ENCODE measurements at regions not wholly inside any gene's neighbourhood (a gene's known extent, or its start where the extent isn't known, plus 50 kb on each side); places are given as distances from the start of the nearest gene placed in this dataset.

DNA sequence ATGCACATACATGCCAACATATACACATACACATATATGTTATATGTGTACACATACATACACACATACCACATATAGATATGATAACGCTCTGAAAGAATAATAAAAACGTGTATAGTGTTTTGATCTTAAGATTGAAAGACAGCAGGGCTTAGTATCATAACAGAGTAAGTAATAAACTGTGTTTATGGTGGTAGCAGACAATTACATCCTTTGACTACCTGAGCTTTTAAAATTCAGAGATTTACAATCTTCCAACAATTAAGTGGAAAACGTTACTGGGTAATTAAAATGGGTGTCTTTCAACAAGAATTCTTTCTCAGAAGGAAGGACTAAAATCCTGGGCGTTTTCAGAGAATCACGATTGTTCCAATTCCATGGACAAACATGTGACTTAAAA lies 552.4 kb downstream of the EPHA4 start:
- 38 to 46% methylated on average over 5 of the region's 5 CpGs for WGBS, 2 experiments (ENCODE audit: low coverage in 1 of 2, low lambda C conversion rate in 2 of 2, missing lambda C conversion rate in 2 of 2)
- Histone ChIP-seq H3K9ac (no peak overlapping the region), H3K27me3 (replicated peaks; ENCODE audit: insufficient read depth) (no peaks in the 10 kb centered on the region; the same call in 1 of the 2 replicates), H3F3A (ENCODE audit: insufficient read depth) (no peaks in the 10 kb centered on the region), H4K20me1 (ENCODE audit: insufficient read depth) (no peaks in the 10 kb centered on the region), H3K9me3 (ENCODE audit: low read depth) (no peaks in the 10 kb centered on the region), H3K4me3 (no peak overlapping the region), H3K36me3 (ENCODE audit: low read depth) (no peaks in the 10 kb centered on the region), H2AFZ (no peak overlapping the region), H3K4me1 (ENCODE audit: insufficient read depth) (no peaks in the 10 kb centered on the region), H3K79me2 (ENCODE audit: insufficient read depth) (no peaks in the 10 kb centered on the region), H3K4me2 (ENCODE audit: unreplicated experiment) (no peak overlapping the region), H3K27ac (no peak overlapping the region), H3K9me2 (ENCODE audit: insufficient read depth) (no peaks in the 10 kb centered on the region)
- in situ Hi-C loops (cut with MboI) = no loop called here
- TF ChIP-seq EZH2 (IDR thresholded peaks at IDR 0.05; ENCODE audit: insufficient read depth, poor library complexity, severe bottlenecking) = no peak
- TF ChIP-seq EZH2phosphoT487 (IDR thresholded peaks at IDR 0.05; ENCODE audit: insufficient read depth, low read depth) = no peak
- DNase-seq = no peak

DNA sequence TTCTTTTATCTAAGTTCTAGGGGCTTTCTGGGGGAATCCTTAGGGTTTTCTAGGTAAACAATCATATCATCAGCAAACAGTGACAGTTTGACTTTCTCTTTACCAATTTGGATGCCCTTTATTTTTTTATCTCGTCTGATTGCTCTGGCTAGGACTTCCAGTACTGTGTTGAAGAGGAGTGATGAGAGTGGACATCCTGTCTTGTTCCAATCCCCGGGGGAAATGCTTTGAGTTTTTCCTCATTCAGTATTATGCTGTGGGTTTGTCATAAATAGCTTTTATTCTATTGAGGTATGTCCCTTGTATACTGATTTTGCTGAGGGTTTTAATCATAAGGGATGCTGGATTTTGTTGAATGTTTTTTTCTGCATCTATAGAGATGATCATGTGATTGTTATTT lies 549.5 kb downstream of the EPHA4 start:
- Histone ChIP-seq H4K20me1 (ENCODE audit: insufficient read depth) (no peaks in the 10 kb centered on the region), H3K9ac (no peak overlapping the region), H3F3A (ENCODE audit: insufficient read depth) (no peaks in the 10 kb centered on the region), H3K27ac (no peak overlapping the region), H3K9me3 (ENCODE audit: low read depth) (no peaks in the 10 kb centered on the region), H3K9me2 (ENCODE audit: insufficient read depth) (no peaks in the 10 kb centered on the region), H3K27me3 (replicated peaks; ENCODE audit: insufficient read depth) (no peaks in the 10 kb centered on the region; the same call in 1 of the 2 replicates), H3K36me3 (ENCODE audit: low read depth) (no peaks in the 10 kb centered on the region), H3K4me2 (ENCODE audit: unreplicated experiment) (no peak overlapping the region), H3K79me2 (ENCODE audit: insufficient read depth) (no peaks in the 10 kb centered on the region), H3K4me3 (no peak overlapping the region), H2AFZ (no peak overlapping the region), H3K4me1 (ENCODE audit: insufficient read depth) (no peaks in the 10 kb centered on the region)
- in situ Hi-C loops (cut with MboI) = no loop called here
- 34 to 42% methylated on average over 2 of the region's 2 CpGs for WGBS, 2 experiments (ENCODE audit: low coverage in 1 of 2, low lambda C conversion rate in 2 of 2, missing lambda C conversion rate in 2 of 2)
- no peak for TF ChIP-seq EZH2 (IDR thresholded peaks at IDR 0.05; ENCODE audit: insufficient read depth, poor library complexity, severe bottlenecking)
- no peak for TF ChIP-seq EZH2phosphoT487 (IDR thresholded peaks at IDR 0.05; ENCODE audit: insufficient read depth, low read depth)
- DNase-seq = no peak

DNA sequence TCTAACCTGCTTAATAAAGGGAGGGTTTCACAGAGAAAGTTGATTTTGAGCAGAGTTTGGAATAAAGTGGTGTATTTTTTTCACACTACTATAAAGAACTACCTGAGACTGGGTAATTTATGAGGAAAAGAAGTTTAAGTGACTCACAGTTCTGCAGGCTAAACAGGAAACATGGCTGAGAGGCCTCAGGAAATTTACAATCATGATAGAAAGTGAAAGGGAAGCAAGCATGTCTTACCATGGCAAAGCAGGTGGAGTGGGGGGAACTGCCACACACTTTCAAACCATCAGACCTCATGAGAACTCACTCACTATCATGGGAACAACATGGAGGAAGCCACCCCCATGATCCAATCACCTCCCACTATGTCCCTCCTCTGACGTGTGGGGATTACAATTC lies 546.7 kb downstream of the EPHA4 start:
- TF ChIP-seq EZH2phosphoT487 (IDR thresholded peaks at IDR 0.05; ENCODE audit: insufficient read depth, low read depth) = no peak
- TF ChIP-seq EZH2 (IDR thresholded peaks at IDR 0.05; ENCODE audit: insufficient read depth, poor library complexity, severe bottlenecking) = no peak
- Histone ChIP-seq H3K4me1 (ENCODE audit: insufficient read depth) (no peaks in the 10 kb centered on the region), H3K9ac (no peak overlapping the region), H3K79me2 (ENCODE audit: insufficient read depth) (no peaks in the 10 kb centered on the region), H3K4me3 (no peak overlapping the region), H3K4me2 (ENCODE audit: unreplicated experiment) (no peak overlapping the region), H2AFZ (no peak overlapping the region), H3K36me3 (ENCODE audit: low read depth) (no peaks in the 10 kb centered on the region), H3F3A (ENCODE audit: insufficient read depth) (no peaks in the 10 kb centered on the region), H3K27me3 (replicated peaks; ENCODE audit: insufficient read depth) (no peaks in the 10 kb centered on the region; the same call in 1 of the 2 replicates), H3K27ac (no peak overlapping the region), H3K9me2 (ENCODE audit: insufficient read depth) (no peaks in the 10 kb centered on the region), H3K9me3 (ENCODE audit: low read depth) (no peaks in the 10 kb centered on the region), H4K20me1 (ENCODE audit: insufficient read depth) (no peaks in the 10 kb centered on the region)
- in situ Hi-C loops (cut with MboI) = no loop called here
- no peak for DNase-seq
- 28 to 33% methylated on average over 1 of the region's 1 CpG for WGBS, 2 experiments (ENCODE audit: low coverage in 1 of 2, low lambda C conversion rate in 2 of 2, missing lambda C conversion rate in 2 of 2)

DNA sequence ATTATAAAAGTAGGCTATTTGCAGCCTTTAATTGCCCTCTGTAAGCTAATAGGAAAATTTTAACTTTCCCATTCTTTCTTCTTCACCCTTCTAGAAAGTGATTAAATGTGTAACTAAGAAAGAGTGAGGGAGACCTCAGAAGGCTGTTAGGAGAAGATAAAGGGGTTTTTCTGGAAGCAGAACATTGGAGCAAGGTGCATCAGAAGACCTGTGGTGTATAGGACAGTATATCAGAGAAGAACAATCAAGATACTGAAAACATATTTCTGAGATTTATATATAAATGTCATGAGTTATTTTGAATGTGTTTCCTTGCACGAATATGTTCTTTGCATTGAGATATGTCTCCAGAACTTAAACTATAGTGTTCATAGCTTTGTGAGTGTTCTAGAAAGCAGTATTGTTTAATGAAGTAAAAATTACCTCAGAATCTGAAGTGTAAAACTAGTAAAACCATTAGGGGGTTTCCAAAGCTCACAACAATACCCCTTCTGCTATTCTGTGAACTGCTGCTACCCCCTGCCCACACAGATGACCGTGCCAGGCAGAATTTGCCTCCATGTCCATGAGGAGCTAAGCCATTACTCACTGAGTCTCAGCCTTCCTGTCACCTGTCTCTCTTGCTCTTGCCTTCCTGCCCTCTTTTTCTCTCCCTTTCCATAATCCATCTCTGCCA lies 537.9 kb downstream of the EPHA4 start:
- WGBS, 2 experiments (ENCODE audit: low coverage in 1 of 2, low lambda C conversion rate in 2 of 2, missing lambda C conversion rate in 2 of 2) = 43 to 54% methylated on average over 2 of the region's 2 CpGs
- no peaks in the 10 kb centered on the region for H3K27me3 ChIP-seq (replicated peaks; ENCODE audit: insufficient read depth)
- no peaks in the 10 kb centered on the region for H4K20me1 ChIP-seq (ENCODE audit: insufficient read depth)
- H3K9me3 ChIP-seq (ENCODE audit: low read depth) = no peaks in the 10 kb centered on the region
- no peak overlapping the region for H3K27ac ChIP-seq
- no peaks in the 10 kb centered on the region for H3F3A ChIP-seq (ENCODE audit: insufficient read depth)
- in situ Hi-C loops (cut with MboI) = no loop called here
- no peaks in the 10 kb centered on the region for H3K4me1 ChIP-seq (ENCODE audit: insufficient read depth)
- no peaks in the 10 kb centered on the region for H3K36me3 ChIP-seq (ENCODE audit: low read depth)
- no peaks in the 10 kb centered on the region for H3K79me2 ChIP-seq (ENCODE audit: insufficient read depth)
- no peak overlapping the region for H3K4me3 ChIP-seq
- H3K9ac ChIP-seq = no peak overlapping the region
- H3K4me2 ChIP-seq (ENCODE audit: unreplicated experiment) = no peak overlapping the region
- no peak for DNase-seq
- H2AFZ ChIP-seq = no peak overlapping the region
- H3K9me2 ChIP-seq (ENCODE audit: insufficient read depth) = no peaks in the 10 kb centered on the region; the same call in 1 of the 2 replicates
- TF ChIP-seq EZH2phosphoT487 (IDR thresholded peaks at IDR 0.05; ENCODE audit: insufficient read depth, low read depth) (no peak), EZH2 (IDR thresholded peaks at IDR 0.05; ENCODE audit: insufficient read depth, poor library complexity, severe bottlenecking) (no peak)
